ENCODE measurements at regions not wholly inside any gene's neighbourhood (a gene's known extent, or its start where the extent isn't known, plus 50 kb on each side); places are given as distances from the start of the nearest gene placed in this dataset.
"Not testable (repeated sequence)": the region's sequence is repeated elsewhere in the genome, so short reads cannot be mapped to it uniquely, and the experiment has no call there.

GRCh38 chr14:58752771-58753201 is 115.0 kb downstream of the DACT1 start:
- peak; percentile 85 for DNase-seq (ENCODE audit: low read depth)

- DNase-seq (ENCODE audit: low read depth): peak; percentile 82
These were observed 117.5 kb downstream of the DACT1 start for GRCh38 chr14:58755031-58755925.

GRCh38 chr14:58760121-58760520 is 122.4 kb downstream of the DACT1 start:
- DNase-seq (ENCODE audit: low read depth): no peak

- no peak for DNase-seq (ENCODE audit: low read depth)
These were observed 124.9 kb downstream of the DACT1 start for GRCh38 chr14:58762629-58763028.

GRCh38 chr14:58763210-58763609 is 125.4 kb downstream of the DACT1 start:
- no peak for DNase-seq (ENCODE audit: low read depth)

DNA sequence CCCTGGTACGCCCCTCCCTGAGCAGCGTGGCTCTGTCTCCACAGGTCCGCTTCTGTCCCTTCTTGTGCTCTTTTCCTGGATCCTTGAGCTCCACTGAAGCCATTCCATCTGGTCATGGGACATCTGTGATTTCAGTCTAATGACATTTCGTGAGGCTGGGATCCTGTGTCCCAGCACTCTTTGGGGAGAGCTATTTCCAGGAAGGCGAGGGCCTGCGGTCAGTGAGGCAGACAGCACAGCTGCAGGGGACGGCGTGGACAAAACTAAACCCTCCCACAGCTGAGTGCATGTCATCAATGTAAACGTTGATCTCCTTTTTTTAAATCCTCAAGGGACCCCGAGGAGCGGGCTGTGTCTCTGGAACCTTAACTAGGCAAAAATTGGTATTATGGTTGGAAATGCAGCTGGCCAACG is 127.7 kb downstream of the DACT1 start:
- no peak for DNase-seq (ENCODE audit: low read depth)

GRCh38 chr14:58765843-58766242 is 128.1 kb downstream of the DACT1 start:
- DNase-seq (ENCODE audit: low read depth): no peak

DNA sequence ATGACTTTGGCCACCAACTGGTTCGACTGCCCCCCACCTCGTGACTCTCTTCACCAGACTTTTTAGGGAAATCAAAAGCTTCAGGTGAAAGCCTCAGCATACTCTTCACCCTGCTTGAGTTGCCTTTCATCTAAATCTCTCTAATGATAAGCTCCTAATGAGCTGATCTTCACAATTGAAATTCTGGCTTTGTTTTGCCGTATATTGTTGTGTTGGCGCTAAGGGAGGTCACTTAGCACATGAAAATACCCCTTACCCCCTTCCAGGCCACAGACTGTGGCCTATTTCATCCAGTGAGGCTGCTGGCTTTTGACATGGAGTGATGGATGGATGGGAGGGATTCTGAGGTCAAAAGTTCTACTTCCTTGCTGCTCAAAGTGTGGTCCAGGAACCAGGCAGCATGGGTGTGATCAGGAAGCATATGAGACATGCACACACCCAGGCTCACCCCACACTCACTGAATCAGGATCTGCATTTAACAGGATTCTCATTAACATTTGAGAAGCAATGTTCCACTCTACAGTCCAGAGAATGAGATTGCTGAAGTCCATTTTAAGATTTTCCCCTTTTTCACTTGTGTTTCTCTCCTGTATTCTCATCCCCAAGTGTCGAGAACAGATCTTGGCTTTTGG is 131.4 kb downstream of the DACT1 start:
- DNase-seq (ENCODE audit: low read depth): no peak

GRCh38 chr14:58769771-58770170 is 132.0 kb downstream of the DACT1 start:
- DNase-seq (ENCODE audit: low read depth): no peak

DNA sequence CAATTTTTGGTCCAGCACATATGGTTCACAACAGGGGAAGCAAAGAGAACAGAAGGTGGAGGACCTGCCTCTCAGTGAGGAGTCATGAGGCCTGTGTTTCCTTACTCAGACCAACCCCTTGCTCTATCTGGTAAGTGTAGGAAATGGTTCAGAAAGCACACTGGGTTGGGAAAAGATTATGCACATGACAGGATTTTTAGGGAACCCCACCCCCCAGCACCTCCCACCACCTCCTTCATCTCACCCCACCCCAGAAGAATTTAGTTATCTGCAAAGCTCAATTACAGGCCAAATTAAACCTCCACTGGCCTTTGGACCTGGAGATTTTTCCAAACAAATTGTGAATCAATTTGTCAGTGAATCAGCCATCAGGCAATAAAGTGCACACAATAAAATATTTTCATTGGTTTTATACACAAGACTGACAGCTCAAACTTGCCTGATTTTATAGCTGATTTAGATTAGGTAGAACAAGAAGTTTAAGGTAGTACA is 132.8 kb downstream of the DACT1 start:
- DNase-seq (ENCODE audit: low read depth): no peak

DNA sequence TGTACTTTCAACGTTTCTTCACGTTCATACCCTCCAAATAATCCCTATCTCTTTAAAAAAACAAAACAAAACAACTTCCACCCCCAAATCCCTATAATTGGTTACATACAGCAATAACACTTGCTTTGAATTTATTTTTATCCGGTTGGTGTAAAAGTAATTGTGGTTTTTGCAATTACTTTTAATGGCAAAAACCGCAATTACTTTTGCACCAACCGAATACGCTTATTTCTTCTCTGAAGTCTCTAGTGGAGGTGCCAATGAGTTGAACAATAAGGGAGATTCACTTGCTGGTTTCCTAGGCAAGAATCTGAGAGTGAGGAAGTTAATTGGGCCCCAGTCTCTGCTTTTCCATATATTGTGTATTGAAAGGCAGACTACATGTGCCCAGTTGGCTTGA is 133.3 kb downstream of the DACT1 start:
- no peak for DNase-seq (ENCODE audit: low read depth)

DNA sequence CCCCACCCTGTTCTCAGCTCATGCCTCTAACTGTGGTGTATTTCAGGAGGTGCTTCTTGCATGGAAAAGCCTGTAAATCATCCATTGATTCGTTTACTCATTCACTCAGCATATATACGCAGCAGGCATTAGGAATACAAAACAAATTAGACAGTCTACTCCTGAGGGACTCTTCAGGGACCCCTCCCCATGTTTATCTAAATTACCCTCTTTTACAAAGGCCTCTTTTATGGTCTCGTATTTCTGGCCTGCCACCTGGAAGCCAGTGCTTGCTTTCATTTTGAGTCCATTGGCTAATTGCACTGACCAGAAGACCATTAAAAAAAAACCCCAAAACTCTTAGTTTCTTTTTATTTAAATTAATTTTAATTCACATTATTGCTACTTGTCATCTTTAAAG is 134.4 kb downstream of the DACT1 start:
- DNase-seq (ENCODE audit: low read depth): peak; percentile 15

DNA sequence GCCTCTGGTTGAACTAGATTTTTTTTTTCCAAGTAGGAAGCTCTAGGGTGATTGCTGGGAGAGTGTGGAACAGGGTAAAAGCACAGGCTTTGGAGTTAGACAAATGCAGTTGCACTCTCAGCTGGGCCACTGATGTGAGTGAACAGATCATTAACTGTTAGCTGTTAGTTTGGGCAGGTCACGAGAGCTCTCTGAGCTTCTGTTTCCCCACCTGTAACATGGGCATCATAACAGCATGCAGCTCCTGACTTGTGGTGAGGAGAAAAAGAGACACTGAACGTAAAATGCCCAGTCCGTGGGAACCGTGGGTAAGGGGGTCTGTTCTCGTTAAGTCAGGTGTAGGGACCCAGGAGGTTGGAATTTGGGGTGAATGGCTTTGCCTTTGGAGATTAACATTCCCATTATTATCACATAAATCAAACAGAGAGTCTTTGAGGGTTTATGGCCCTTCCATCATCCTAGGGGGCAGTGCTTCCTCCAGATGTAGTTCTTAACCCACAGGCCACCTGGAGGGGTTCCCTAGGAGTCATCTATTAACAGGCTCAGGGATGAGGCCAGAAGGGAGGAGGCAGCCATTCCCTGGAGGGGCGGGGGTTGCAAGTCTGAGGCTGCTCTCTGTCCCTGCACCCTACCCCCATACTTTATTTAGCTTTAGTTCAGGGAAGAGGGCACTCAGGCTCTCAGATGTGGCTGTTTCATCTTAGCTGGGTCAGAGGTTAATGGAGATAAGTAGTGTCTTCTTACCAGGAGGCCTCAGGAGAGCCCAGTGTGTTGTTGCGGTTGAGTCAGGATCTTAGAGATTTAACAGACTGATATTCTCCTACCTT is 135.2 kb downstream of the DACT1 start:
- no peak for DNase-seq (ENCODE audit: low read depth)

DNA sequence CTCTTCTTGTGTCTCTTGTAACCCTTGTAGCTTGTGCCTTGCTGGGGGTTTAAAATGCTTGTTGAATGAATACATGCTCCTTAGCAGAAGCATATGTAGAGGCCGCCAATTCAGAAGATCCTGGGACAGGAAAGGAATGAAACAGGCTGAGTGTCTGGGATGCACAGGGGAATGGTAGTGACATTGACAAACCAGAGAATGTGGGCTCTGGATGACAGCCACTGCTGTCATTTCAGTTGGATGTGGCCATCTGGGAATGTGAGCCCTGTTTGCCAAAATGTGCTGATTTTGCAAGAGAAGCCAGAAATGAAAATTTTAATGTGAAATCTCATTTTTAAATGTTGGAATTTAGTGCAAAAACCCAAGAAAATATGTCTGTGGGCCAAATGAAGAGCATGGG is 136.8 kb downstream of the DACT1 start:
- no peak for DNase-seq (ENCODE audit: low read depth)

DNA sequence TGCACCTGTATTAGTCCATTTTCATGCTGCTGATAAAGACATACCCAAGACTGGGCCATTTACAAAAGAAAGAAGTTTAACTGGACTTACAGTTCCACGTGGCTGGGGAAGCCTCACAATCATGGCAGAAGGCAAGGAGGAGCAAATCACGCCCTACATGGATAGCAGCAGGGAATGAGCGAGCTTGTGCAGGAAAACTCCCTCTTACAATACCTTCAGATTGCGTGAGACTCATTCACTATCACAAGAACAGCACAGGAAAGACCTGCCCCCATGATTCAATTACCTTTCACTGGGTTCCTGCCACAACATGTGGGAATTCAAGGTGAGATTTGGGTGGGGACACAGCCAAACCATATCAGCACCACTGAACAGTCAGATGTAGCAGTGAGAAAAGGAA is 137.4 kb downstream of the DACT1 start:
- DNase-seq (ENCODE audit: low read depth): not testable (repeated sequence)

- no peak for DNase-seq (ENCODE audit: low read depth)
These were observed 138.8 kb downstream of the DACT1 start for GRCh38 chr14:58776516-58776915.

- DNase-seq (ENCODE audit: low read depth): no peak
These were observed 139.8 kb downstream of the DACT1 start for GRCh38 chr14:58777541-58777979.

GRCh38 chr14:58778202-58778601 is 140.4 kb downstream of the DACT1 start:
- no peak for DNase-seq (ENCODE audit: low read depth)

DNA sequence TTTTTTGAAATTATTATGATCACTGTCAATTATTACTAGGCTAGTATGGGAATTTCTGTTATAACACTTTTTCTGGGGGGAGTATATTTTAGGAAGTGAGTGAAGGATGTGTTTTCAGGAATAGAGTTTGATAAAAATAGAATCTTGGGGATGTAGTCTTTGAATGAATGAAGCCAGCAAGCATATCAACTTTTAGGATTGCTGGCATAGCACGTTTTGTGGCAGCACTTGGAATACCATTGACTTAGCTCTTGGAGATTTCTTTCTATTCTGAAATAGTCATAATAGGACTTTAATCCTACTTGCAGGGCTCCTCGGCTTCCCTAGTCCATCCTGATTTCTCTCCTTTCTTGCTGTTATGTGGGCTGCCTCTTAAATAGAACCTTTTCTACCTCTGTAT is 141.6 kb downstream of the DACT1 start:
- DNase-seq (ENCODE audit: low read depth): no peak

DNA sequence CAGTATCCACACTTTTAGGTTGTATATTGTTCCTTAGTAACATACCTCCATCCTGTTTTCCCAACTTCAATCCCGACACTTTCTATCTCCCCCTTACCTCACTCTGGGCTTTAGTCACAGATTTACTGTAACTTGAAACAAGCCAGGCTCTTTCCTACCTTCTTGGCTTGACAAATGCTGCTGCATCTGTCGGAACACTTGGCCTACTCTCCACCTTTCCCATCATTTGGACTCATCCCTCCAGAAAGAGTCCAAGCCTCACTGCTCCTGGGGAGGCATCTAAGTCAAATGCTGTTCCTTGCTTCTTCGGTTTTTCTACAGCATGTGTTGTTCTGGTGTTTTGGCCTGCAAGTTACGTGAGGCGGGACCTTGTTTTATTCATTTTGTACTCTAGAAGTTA is 142.4 kb downstream of the DACT1 start:
- no peak for DNase-seq (ENCODE audit: low read depth)

GRCh38 chr14:58780605-58781004 is 142.8 kb downstream of the DACT1 start:
- no peak for DNase-seq (ENCODE audit: low read depth)

GRCh38 chr14:58782011-58782410 is 144.2 kb downstream of the DACT1 start:
- no peak for DNase-seq (ENCODE audit: low read depth)
